Jurkat, Clone E6-1 (cell line): ENCODE measurements at regions not wholly inside any gene's neighbourhood (a gene's known extent, or its start where the extent isn't known, plus 50 kb on each side); places are given as distances from the start of the nearest gene placed in this dataset.

Experiments
- DNase-seq: peaks from one replicate; pipeline ENCODE4 v3.0.0-alpha.2; 2011; ENCODE audit warnings: low read depth, low spot score
- H3K4me3 ChIP-seq: 2 replicates; pipeline ENCODE4 v1.5.1; 2011; ENCODE audit warnings: mild to moderate bottlenecking, low read length, control low read depth, moderate library complexity

- no peak for DNase-seq
- H3K4me3 ChIP-seq, result no peak overlapping the region
Measured at GRCh38 chr12:25839470-25839869, 119.0 kb upstream of the RASSF8 start.

GRCh38 chr12:25840678-25841465, 117.6 kb upstream of the RASSF8 start:
- no peak overlapping the region for H3K4me3 ChIP-seq
- no peak for DNase-seq

- DNase-seq, result no peak
- no peak overlapping the region for H3K4me3 ChIP-seq
Measured at GRCh38 chr12:25842254-25842653, 116.2 kb upstream of the RASSF8 start.

- DNase-seq, result no peak
Measured at GRCh38 chr12:25843976-25844375, 114.5 kb upstream of the RASSF8 start.

GRCh38 chr12:25845415-25845814, 113.1 kb upstream of the RASSF8 start:
- no peak overlapping the region for H3K4me3 ChIP-seq
- DNase-seq, result no peak

More at GRCh38 chr12:25843976-25844375, 114.5 kb upstream of the RASSF8 start:
- H3K4me3 ChIP-seq, result no peak overlapping the region

- no peak for DNase-seq
Measured at GRCh38 chr12:25852792-25853191, 105.7 kb upstream of the RASSF8 start.

GRCh38 chr12:25853316-25854095, 105.0 kb upstream of the RASSF8 start:
- no peak for DNase-seq
- H3K4me3 ChIP-seq, result no peak overlapping the region

More at GRCh38 chr12:25852792-25853191, 105.7 kb upstream of the RASSF8 start:
- no peak overlapping the region for H3K4me3 ChIP-seq

GRCh38 chr12:25854991-25855390, 103.5 kb upstream of the RASSF8 start:
- no peak for DNase-seq
- no peak overlapping the region for H3K4me3 ChIP-seq

GRCh38 chr12:25855716-25856115, 102.8 kb upstream of the RASSF8 start:
- DNase-seq, result no peak
- H3K4me3 ChIP-seq, result no peak overlapping the region

GRCh38 chr12:25859976-25860375, 98.5 kb upstream of the RASSF8 start:
- H3K4me3 ChIP-seq, result no peak overlapping the region
- peak; percentile 11 for DNase-seq

GRCh38 chr12:25861226-25861625, 97.3 kb upstream of the RASSF8 start:
- no peak for DNase-seq
- H3K4me3 ChIP-seq, result no peak overlapping the region

- H3K4me3 ChIP-seq, result no peak overlapping the region
- DNase-seq, result no peak
Measured at GRCh38 chr12:25864306-25865276, 93.9 kb upstream of the RASSF8 start.

- H3K4me3 ChIP-seq, result no peak overlapping the region
- DNase-seq, result no peak
Measured at GRCh38 chr12:25866586-25867378, 91.7 kb upstream of the RASSF8 start.

- no peak overlapping the region for H3K4me3 ChIP-seq
Measured at GRCh38 chr12:25868193-25868592, 90.3 kb upstream of the RASSF8 start.

GRCh38 chr12:25872137-25872536, 86.3 kb upstream of the RASSF8 start:
- no peak overlapping the region for H3K4me3 ChIP-seq
- DNase-seq, result no peak

More at GRCh38 chr12:25868193-25868592, 90.3 kb upstream of the RASSF8 start:
- no peak for DNase-seq

GRCh38 chr12:25875661-25876060, 82.8 kb upstream of the RASSF8 start:
- DNase-seq, result no peak
- no peak overlapping the region for H3K4me3 ChIP-seq

GRCh38 chr12:25876383-25877045, 82.0 kb upstream of the RASSF8 start:
- H3K4me3 ChIP-seq, result no peak overlapping the region
- no peak for DNase-seq

- DNase-seq, result no peak
- no peak overlapping the region for H3K4me3 ChIP-seq
Measured at GRCh38 chr12:25877446-25877845, 81.0 kb upstream of the RASSF8 start.
